HG02571 (cell line): ENCODE measurements at regions not wholly inside any gene's neighbourhood (a gene's known extent, or its start where the extent isn't known, plus 50 kb on each side); places are given as distances from the start of the nearest gene placed in this dataset.

Experiments used
- ATAC-seq: cut with Tn5 transposase; IDR thresholded peaks from one replicate; pipeline ENCODE4 v1.9.1; 2021; ENCODE audit warnings: mild to moderate bottlenecking, moderate library complexity; ENCODE audit not compliant: unreplicated experiment

- ATAC-seq = no peak
These were observed 55.0 kb downstream of the SOX4 start for GRCh38 chr6:21648475-21649050.

GRCh38 chr6:21653323-21653722, 59.8 kb downstream of the SOX4 start:
- no peak for ATAC-seq

- no peak for ATAC-seq
These were observed 60.4 kb downstream of the SOX4 start for GRCh38 chr6:21653905-21654304.

- ATAC-seq = no peak
These were observed 60.8 kb downstream of the SOX4 start for GRCh38 chr6:21654361-21654760.

GRCh38 chr6:21663966-21664313, 70.4 kb downstream of the SOX4 start:
- no peak for ATAC-seq

GRCh38 chr6:21664314-21665109, 71.0 kb downstream of the SOX4 start:
- ATAC-seq = no peak

- no peak for ATAC-seq
These were observed 71.5 kb downstream of the SOX4 start for GRCh38 chr6:21665110-21665391.

- no peak for ATAC-seq
These were observed 72.0 kb downstream of the SOX4 start for GRCh38 chr6:21665392-21666200.

GRCh38 chr6:21666201-21666691, 72.7 kb downstream of the SOX4 start:
- ATAC-seq = no peak

- no peak for ATAC-seq
These were observed 73.5 kb downstream of the SOX4 start for GRCh38 chr6:21666853-21667681.

- no peak for ATAC-seq
These were observed 75.2 kb downstream of the SOX4 start for GRCh38 chr6:21668795-21669194.

- no peak for ATAC-seq
These were observed 83.2 kb downstream of the SOX4 start for GRCh38 chr6:21676769-21677168.

- no peak for ATAC-seq
These were observed 85.4 kb downstream of the SOX4 start for GRCh38 chr6:21678990-21679389.

GRCh38 chr6:21679761-21680265, 86.3 kb downstream of the SOX4 start:
- ATAC-seq = no peak

- ATAC-seq = no peak
These were observed 87.1 kb downstream of the SOX4 start for GRCh38 chr6:21680611-21681010.

- ATAC-seq = no peak
These were observed 96.9 kb downstream of the SOX4 start for GRCh38 chr6:21690489-21690888.

- no peak for ATAC-seq
These were observed 98.3 kb downstream of the SOX4 start for GRCh38 chr6:21691685-21692346.

- ATAC-seq = no peak
These were observed 99.2 kb downstream of the SOX4 start for GRCh38 chr6:21692721-21693120.

- ATAC-seq = no peak
These were observed 100.6 kb downstream of the SOX4 start for GRCh38 chr6:21694168-21694567.

GRCh38 chr6:21707524-21708319, 114.2 kb downstream of the SOX4 start:
- ATAC-seq = no peak
